SK-N-SH (cell line): ENCODE measurements at regions not wholly inside any gene's neighbourhood (a gene's known extent, or its start where the extent isn't known, plus 50 kb on each side); places are given as distances from the start of the nearest gene placed in this dataset.

Source experiments
- CTCF ChIP-seq: fragments of 200-600 bp; sonication (generic); IDR thresholded peaks from 2 replicates; pipeline ENCODE4 v1.6.1; 2017; ENCODE audit warnings: antibody characterized with exemption, mild to moderate bottlenecking, moderate library complexity
- EP300 ChIP-seq, 2 experiments: IDR thresholded peaks; 2 replicates each; pipeline versions ENCODE4 v1.4.0 to v1.6.1; 2012; ENCODE audit warnings: borderline replicate concordance in 1 of 2, low read depth in 1 of 2, low read length in 1 of 2
- NRF1 ChIP-seq: IDR thresholded peaks from 2 replicates; pipeline ENCODE4 v1.6.1; 2012; ENCODE audit warnings: low read depth, mild to moderate bottlenecking, low read length
- USF2 ChIP-seq: fragments of 150-350 bp; IDR thresholded peaks from 2 replicates; pipeline ENCODE4 v1.6.1; 2017; ENCODE audit warnings: antibody characterized with exemption, low read length, low read depth, borderline replicate concordance

- TF ChIP-seq EP300 (IDR thresholded peaks at IDR 0.05; ENCODE audit: borderline replicate concordance in 1 of 2, low read depth in 1 of 2, low read length in 1 of 2) = no peak
- TF ChIP-seq NRF1 = no peak
- TF ChIP-seq USF2 = no peak
- no peak for TF ChIP-seq CTCF
Measured at GRCh38 chr20:3304456-3304855, 65.5 kb upstream of the SLC4A11 start.
